ENCODE measurements at regions not wholly inside any gene's neighbourhood (a gene's known extent, or its start where the extent isn't known, plus 50 kb on each side); places are given as distances from the start of the nearest gene placed in this dataset.

- no peak for TF ChIP-seq CTCF (IDR thresholded peaks at IDR 0.05)
- no peak for TF ChIP-seq POLR2A (IDR thresholded peaks at IDR 0.05)
Observed at GRCh38 chr7:68936471-68937035, 661.7 kb upstream of the AUTS2 start.
